D341Med (cell line): ENCODE measurements at regions not wholly inside any gene's neighbourhood (a gene's known extent, or its start where the extent isn't known, plus 50 kb on each side); places are given as distances from the start of the nearest gene placed in this dataset.

Experiments
- DNase-seq: peaks from one replicate; pipeline ENCODE4 v3.0.0; 2012; ENCODE audit warnings: low spot score

DNA sequence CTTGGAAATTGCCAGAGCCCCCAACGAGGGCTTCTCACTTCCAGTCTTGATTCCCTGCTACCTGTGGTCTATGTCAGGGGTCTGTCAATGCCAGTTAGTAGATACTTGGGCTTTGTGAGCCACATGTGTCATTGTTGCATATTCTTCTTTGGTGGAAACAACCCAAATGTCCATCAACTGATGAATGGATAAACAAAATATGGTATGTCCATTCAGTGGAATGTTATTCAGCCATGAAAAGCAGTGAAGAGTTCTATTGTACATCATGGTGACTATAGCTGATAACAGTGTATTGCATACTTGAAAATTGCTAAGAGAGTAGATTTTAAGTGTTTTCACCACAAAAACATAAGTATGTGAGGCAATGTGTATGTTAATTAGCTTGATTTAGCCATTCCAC is 288.1 kb downstream of the RPLP1 start:
- no peak for DNase-seq

- no peak for DNase-seq
Measured at GRCh38 chr15:69742361-69742760, 289.7 kb downstream of the RPLP1 start.

DNA sequence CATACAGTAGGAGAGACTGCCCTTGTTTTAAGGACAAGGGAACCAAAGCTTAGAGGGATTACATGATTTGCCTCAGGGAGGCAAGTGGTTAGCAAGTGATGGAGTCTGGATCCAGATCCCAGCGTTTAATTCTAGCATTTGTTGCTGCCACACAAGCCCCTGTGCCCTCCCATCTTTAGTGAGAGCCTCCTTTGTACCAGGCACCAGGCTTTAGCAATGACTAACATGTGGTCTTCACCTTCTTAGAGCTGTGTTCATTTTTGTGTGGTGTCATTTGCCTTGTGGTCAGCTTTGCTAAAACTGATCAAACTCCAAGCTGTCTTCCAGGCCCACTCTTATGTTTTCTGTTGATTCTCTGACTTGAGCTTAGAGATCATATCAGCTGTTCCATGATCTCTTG is 290.5 kb downstream of the RPLP1 start:
- DNase-seq, result no peak

DNA sequence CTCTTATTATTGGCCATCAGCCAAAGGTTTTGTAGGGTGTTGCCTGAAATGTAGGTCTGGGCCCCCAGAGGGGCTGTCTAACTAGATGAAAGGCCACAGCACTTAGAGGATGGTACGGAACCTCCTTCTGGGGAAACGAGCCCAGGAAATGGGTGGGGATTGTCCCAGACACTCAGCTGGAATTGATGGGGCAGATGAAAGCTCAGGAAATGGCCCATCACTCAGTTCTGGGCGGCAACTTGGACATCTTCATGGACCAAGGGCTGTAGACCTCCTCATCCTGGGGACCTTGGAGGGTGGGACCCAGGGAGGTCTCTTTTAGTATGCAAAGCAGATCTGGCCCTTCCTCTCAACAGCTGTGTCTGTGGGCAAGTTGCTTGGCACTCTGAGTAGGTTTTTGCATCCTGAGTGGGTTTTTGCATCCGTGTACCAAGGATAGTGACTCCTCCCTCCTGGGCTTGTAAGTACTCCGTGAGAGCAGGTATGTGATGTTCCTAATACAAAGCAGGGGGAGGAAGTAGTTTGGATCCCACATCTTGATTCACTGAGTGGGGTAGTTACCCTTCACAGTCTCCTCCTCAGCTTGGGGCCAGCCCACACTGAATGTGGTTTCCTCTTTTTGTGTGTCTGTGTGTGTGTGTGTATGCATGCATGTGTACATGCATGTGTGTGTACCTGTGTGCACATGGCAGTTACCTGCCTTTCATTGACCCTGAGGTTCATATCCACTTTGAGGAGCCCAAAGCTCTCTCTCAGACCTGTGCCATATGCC is 292.0 kb downstream of the RPLP1 start:
- no peak for DNase-seq

GRCh38 chr15:69747193-69747592 is 294.6 kb downstream of the RPLP1 start:
- DNase-seq, result no peak

DNA sequence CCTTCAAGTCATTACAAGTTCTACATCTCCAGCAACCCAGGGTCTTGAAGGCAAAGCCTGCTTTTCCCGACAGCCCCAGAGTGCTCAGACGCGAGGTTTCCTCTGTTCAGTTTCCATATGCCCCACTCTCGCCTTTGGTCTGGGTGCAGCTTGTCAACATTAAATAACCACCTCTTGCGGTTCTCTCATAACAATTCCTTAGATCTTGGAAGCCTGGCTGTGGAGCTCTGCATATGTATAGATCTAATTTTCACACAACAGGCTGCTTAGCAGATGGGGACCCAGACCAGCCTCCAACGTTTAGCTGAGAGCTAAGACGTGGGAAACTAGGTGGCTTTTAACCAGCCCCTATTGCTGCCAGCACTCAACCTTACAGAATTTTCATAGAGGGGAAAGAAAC is 295.5 kb downstream of the RPLP1 start:
- no peak for DNase-seq

- DNase-seq, result no peak
Measured at GRCh38 chr15:69748576-69749185, 296.1 kb downstream of the RPLP1 start.

GRCh38 chr15:69749274-69749673 is 296.7 kb downstream of the RPLP1 start:
- no peak for DNase-seq

- no peak for DNase-seq
Measured at GRCh38 chr15:69749797-69750196, 297.2 kb downstream of the RPLP1 start.

- DNase-seq, result no peak
Measured at GRCh38 chr15:69750253-69750652, 297.6 kb downstream of the RPLP1 start.

GRCh38 chr15:69751147-69751546 is 298.5 kb downstream of the RPLP1 start:
- DNase-seq, result no peak

DNA sequence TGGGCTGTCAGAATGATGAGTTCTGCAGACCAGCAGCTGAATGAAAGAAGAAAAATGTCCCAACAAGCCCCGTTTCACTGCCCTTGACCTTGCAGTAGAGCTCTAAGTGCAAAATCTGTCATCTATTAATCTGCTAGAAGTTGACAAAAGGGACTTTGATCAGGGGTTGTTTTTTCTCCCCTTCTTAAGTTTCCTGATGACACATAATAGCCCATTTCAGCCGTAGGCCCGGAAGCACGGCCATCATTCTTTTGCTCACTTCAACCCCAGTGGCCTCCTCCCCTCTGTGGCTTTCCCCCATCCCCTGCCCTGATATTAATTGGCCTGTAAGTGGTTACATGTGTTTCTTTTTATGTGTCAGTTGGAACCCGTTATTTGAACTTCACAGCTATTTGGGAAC is 298.9 kb downstream of the RPLP1 start:
- DNase-seq, result no peak

DNA sequence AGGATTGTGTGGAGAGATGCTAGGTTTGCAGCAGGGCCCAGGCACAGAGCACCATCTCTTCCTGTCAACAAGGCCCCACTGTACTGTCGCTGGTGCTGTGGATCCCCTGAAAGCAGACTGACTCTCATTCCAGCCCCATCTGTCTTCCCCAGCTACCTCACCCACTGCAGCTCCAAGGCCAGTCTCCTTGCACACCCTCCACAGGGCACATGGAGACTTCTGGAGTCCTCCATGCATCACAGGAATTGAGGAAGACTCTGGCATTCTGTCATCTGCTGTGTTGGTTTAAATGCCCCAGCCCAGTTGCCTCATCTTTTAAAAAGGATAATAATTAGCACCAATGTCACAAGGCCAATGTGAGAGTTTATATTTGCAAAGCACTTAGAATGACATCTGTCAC is 301.2 kb downstream of the RPLP1 start:
- no peak for DNase-seq

DNA sequence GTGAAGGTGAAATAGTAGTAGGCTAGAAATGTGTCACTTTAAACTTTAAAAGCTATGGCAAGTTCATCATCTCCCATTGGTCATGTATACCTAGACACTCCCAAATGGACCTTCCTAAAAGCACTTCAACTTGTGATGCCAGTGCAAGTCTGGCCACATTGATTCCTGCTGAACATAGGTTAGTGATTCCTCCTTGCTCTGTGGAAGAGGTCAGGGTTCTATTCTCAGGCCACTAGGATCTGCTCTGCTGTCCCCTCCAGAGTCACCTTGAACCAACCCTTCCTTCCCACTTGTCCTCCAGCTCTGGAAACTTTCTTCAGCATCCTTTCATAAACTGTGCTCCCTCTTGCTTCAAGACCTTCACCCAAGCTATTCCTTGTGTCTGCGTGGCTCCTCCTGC is 301.7 kb downstream of the RPLP1 start:
- no peak for DNase-seq

DNA sequence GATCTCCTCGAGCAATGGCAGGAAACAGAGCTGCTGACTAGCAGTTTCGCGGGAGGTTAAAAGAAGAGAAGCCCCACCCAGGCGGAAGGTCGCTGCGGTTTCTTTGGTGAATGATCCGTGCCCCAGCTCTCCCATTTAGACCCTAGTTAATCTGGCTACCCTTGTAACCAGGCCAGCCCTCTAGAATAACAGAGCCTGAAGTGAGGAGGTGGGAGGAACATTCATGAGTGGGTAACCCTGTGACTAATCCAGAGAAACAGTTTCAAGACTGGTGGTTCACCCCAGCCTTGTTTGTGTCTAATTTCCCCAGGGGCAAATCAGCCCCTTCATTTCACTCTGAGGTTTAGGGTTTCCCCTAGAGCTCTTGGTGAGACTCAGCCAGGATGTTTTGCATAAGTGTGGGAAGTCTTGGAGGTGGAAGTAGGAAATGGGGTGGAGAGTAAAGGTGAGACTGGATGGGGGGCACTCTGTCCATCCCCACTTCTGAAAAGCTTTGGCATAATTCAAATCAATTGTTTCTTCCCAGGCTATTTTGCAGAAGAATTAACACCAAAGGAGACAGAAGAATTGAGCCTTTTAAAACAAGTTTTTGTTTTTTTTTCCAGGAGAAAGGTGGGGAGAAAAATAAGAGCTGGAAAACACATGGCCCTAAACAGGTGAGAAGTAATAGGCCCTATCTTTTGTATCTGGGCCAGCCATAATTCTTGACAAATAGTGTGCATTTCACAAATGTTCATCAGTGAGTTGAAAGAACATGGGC is 303.1 kb downstream of the RPLP1 start:
- no peak for DNase-seq

GRCh38 chr15:69756440-69756839 is 303.8 kb downstream of the RPLP1 start:
- DNase-seq, result no peak

DNA sequence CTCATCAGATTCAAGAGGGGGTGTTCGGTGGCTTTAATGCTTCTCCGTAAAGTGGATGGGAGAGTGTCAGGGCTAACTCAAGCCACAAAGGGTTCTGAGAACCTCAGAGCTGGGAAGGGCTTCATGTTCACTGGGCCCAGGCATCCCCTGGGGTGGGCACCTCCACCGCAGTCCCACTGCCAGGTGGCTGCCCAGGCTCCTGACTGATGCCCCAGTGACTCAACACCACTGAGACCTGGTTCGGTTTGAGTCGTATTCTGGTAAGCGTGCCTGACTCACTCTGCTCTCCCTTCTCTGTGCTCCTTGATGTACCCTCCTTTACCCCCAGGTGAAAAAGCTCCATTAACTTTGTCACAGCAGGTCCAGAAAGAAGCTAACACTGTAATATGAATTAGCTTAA is 304.6 kb downstream of the RPLP1 start:
- no peak for DNase-seq

GRCh38 chr15:69758291-69758771 is 305.7 kb downstream of the RPLP1 start:
- DNase-seq, result no peak

DNA sequence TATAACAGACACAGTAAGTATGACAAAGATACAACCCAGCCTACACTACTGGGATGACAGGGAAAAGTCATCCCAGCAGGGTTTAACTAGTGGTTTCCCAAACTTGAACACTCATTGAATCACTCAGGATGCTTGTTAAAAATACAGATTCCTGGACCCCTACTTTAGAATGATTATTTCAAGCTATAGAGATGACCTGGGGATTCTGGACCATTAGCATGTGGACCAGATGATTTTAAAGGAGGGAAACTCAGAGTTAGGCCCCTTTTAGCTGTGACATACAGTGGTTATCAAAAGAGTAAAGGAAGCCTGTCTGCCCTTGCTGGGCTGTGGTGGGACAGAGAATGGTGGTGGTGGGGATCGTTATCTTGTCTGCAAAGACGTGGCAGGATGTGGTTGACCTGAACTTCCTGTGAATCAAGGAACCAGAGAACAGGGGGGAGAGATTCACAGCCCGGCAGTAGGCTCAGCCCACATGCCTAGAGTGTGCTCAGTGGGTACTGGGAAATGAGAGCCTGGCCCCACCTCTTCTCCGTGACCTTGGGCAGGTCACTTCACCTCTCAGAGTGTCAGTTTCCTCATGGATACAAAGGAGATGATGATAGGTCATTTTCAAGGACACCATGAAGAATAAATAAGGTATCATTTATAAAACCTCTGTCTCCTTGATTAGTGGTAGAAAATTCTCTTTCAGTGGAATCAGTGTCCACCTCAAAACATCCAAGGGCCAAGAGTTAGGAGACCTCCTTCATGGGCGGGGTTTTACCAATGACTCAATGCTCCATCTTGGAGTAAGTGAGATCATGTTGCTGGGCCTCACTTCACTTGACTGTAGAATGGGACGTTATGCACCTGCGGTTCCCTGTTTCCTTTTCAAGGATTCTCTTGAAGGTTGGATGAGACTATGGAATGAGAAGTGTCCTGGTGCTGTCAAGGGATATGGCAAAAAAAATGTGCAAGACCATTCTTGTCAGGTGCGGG is 306.5 kb downstream of the RPLP1 start:
- no peak for DNase-seq

GRCh38 chr15:69760258-69760845 is 307.7 kb downstream of the RPLP1 start:
- no peak for DNase-seq

GRCh38 chr15:69760890-69761568 is 308.4 kb downstream of the RPLP1 start:
- DNase-seq, result no peak
